ENCODE measurements at regions not wholly inside any gene's neighbourhood (a gene's known extent, or its start where the extent isn't known, plus 50 kb on each side); places are given as distances from the start of the nearest gene placed in this dataset.

GRCh38 chr6:131400779-131401496 is 172.1 kb upstream of the ARG1 start:
- in situ Hi-C loops (cut with MboI; ENCODE audit: low pct_unique_long_range_greater_than_20kb, low sequenced_read_pairs, unreplicated experiment): no loop called here
- TF ChIP-seq, protein P1, sequence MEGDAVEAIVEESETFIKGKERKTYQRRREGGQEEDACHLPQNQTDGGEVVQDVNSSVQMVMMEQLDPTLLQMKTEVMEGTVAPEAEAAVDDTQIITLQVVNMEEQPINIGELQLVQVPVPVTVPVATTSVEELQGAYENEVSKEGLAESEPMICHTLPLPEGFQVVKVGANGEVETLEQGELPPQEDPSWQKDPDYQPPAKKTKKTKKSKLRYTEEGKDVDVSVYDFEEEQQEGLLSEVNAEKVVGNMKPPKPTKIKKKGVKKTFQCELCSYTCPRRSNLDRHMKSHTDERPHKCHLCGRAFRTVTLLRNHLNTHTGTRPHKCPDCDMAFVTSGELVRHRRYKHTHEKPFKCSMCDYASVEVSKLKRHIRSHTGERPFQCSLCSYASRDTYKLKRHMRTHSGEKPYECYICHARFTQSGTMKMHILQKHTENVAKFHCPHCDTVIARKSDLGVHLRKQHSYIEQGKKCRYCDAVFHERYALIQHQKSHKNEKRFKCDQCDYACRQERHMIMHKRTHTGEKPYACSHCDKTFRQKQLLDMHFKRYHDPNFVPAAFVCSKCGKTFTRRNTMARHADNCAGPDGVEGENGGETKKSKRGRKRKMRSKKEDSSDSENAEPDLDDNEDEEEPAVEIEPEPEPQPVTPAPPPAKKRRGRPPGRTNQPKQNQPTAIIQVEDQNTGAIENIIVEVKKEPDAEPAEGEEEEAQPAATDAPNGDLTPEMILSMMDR (IDR thresholded peaks at IDR 0.05; ENCODE audit: extremely low read depth, insufficient read depth, missing control alignments): no peak
- DNase-seq (ENCODE audit: low spot score): no peak

DNA sequence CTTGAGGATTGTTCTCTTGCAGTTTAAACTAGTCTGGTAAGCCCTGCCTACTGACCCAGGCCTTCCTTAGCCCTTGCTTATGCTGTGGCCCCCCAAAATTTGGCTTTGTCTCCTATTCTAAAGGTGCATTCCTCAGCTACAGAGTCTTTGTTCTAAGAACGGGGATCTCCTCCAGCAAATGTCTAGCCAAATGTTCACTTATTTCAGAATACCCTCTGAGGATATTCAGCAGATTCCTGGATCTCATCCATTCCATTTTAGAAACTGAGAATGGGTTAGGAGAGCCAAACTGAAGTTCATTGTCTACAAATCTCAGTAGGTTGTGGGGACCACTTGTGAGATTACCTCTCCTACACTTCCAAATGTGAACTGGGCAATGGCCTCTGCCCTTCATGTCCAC is 164.2 kb upstream of the ARG1 start:
- no peak for DNase-seq (ENCODE audit: low spot score)
- TF ChIP-seq, protein P1 (IDR thresholded peaks at IDR 0.05; ENCODE audit: extremely low read depth, insufficient read depth, missing control alignments): no peak
- in situ Hi-C loops (cut with MboI; ENCODE audit: low pct_unique_long_range_greater_than_20kb, low sequenced_read_pairs, unreplicated experiment): no loop called here

GRCh38 chr6:131410785-131411184 is 162.2 kb upstream of the ARG1 start:
- TF ChIP-seq, protein P1 (IDR thresholded peaks at IDR 0.05; ENCODE audit: extremely low read depth, insufficient read depth, missing control alignments): no peak
- in situ Hi-C loops (cut with MboI; ENCODE audit: low pct_unique_long_range_greater_than_20kb, low sequenced_read_pairs, unreplicated experiment): no loop called here
- no peak for DNase-seq (ENCODE audit: low spot score)

GRCh38 chr6:131412960-131413830 is 159.8 kb upstream of the ARG1 start:
- DNase-seq (ENCODE audit: low spot score): no peak
- in situ Hi-C loops (cut with MboI; ENCODE audit: low pct_unique_long_range_greater_than_20kb, low sequenced_read_pairs, unreplicated experiment): no loop called here
- TF ChIP-seq, protein P1 (IDR thresholded peaks at IDR 0.05; ENCODE audit: extremely low read depth, insufficient read depth, missing control alignments): no peak

DNA sequence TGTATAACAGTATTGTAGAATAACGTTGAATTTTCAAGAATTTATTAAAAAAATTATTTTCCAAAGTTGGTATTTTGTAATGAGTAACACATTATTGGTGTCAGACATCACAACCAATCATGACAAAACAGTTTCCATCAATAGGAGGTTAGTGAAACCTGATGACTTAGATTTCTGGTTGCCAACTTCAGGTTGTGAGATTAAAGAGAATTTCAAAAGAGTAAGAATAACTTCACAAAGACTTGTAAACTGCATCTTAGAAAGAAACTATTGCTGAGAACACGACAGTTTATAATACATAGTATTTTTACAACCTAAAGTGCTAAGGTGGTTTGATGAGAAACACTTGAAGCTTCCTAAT is 159.2 kb upstream of the ARG1 start:
- TF ChIP-seq, protein P1 (IDR thresholded peaks at IDR 0.05; ENCODE audit: extremely low read depth, insufficient read depth, missing control alignments): no peak
- DNase-seq (ENCODE audit: low spot score): no peak
- in situ Hi-C loops (cut with MboI; ENCODE audit: low pct_unique_long_range_greater_than_20kb, low sequenced_read_pairs, unreplicated experiment): no loop called here

- DNase-seq (ENCODE audit: low spot score): no peak
- in situ Hi-C loops (cut with MboI; ENCODE audit: low pct_unique_long_range_greater_than_20kb, low sequenced_read_pairs, unreplicated experiment): no loop called here
- TF ChIP-seq, protein P1 (IDR thresholded peaks at IDR 0.05; ENCODE audit: extremely low read depth, insufficient read depth, missing control alignments): no peak
Measured at GRCh38 chr6:131414956-131415355, 158.1 kb upstream of the ARG1 start.
